Peyer's patch (tissue), 4 donors: ENCODE measurements at regions not wholly inside any gene's neighbourhood (a gene's known extent, or its start where the extent isn't known, plus 50 kb on each side); places are given as distances from the start of the nearest gene placed in this dataset.

Experiments
- CTCF ChIP-seq, 6 experiments: fragments of 450-650 bp in 4 of 6; fragments of 200-600 bp in 2 of 6; sonication (generic) in 1 of 6; IDR thresholded peaks; one replicate each; pipeline ENCODE4 v1.5.1; 2017 to 2019; ENCODE audit warnings: antibody characterized with exemption in 6 of 6, mild to moderate bottlenecking in 3 of 6, moderate library complexity in 1 of 6
- POLR2A ChIP-seq, 2 donors: fragments of 450-650 bp; IDR thresholded peaks; one replicate each; pipeline ENCODE4 v1.5.1; 2017; ENCODE audit warnings: antibody characterized with exemption in 2 of 2, mild to moderate bottlenecking in 2 of 2, moderate library complexity in 2 of 2

- TF ChIP-seq POLR2A (IDR thresholded peaks at IDR 0.05): no peak
- TF ChIP-seq CTCF (IDR thresholded peaks at IDR 0.05): no peak
These were observed 431.9 kb upstream of the ANO5 start for GRCh38 chr11:21761000-21761399.
